Activated CD4-positive, alpha-beta T cell treated with anti-CD3 and anti-CD28 coated beads, Interleukin-2, amount 50 U/mL, for 1 hour (primary cell): ENCODE measurements at regions not wholly inside any gene's neighbourhood (a gene's known extent, or its start where the extent isn't known, plus 50 kb on each side); places are given as distances from the start of the nearest gene placed in this dataset.

Experiments
- DNase-seq: peaks from one replicate; pipeline ENCODE4 v3.0.0-alpha.2; 2020

DNA sequence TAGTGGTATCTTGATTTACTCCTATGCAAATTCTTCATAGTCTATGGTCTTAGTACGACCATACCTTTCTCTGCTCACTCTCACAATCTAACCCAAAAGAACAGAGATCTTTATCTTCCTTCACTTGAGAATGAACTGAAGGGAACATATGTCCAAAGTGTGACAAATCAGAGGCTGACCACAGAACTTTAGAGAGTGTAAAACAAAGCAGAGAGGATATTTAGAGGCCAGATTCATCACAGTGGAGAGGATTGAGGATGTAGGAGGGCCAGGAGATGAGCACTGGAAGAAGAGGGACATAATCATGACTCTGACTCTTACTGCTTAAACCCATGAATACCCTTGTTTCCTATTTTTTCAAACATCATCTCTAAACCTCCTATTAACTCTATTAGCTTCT lies 935.3 kb upstream of the PHF14 start:
- no peak for DNase-seq

GRCh38 chr7:10040674-10041073 lies 933.0 kb upstream of the PHF14 start:
- DNase-seq, result no peak

DNA sequence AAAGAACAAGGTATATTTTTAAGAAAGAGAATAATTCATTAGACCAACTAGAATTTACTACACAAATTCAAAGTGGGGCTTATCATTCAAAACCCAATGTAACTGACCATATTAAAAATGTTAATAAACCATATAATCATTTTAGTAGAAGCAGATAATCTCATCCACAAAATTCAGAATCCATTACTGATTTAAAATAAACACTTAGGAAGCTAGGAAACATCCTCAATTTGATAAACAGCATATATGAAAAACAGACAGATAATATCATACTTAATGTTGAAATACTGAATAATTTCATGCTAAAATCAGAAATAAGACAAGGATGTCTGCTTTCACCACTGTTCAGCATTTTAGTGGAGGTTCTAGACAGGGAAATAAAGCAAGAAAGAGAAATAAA lies 902.8 kb upstream of the PHF14 start:
- no peak for DNase-seq

DNA sequence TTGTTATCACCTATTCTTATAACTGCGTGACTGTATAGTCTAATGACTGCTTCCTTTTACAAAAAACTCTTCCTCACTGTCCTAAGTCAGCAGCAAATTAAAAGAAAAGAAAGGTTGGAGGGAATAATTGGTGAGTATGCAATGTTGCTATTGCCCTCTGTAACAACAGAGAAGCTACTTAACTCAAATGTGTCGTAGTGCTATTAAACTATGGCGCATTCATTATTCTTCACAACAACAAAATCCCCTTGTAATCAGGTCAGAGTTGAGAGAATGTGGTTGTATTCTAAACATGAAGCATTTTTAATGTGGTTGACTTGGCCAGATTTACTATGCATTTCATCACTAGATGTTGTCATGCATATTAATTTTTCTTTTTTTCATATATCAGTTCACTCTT lies 897.8 kb upstream of the PHF14 start:
- DNase-seq, result no peak

DNA sequence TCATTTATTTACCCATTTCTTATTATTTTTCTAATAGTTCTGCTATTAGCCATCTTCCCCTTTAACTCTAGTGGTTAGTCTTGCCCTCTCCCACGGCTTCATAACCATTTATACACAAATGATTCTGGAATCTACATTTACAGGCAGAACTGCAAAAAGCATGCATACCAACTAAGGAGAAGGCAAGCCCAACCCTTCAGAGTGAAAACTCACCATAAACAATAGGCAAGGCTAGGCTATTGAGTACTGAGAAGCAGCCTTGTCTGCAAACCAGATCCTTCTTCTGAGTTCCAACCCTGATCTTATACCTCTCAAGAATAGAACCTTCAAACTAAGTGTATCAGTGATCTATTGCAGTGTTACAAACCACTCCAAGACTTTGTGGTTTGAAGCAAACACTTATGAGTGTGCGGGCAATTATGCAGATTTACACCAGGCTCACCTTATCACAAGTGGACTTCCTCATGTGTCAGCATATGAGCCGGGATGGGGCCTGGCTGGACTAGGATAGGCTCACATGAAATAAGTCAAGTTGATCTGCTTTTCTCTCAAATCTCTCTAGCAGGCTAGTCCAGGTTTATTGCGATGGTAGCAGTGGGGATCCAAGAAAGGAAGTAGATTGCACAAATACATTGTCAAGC lies 896.9 kb upstream of the PHF14 start:
- DNase-seq, result no peak

GRCh38 chr7:10079572-10079971 lies 894.1 kb upstream of the PHF14 start:
- DNase-seq, result no peak

DNA sequence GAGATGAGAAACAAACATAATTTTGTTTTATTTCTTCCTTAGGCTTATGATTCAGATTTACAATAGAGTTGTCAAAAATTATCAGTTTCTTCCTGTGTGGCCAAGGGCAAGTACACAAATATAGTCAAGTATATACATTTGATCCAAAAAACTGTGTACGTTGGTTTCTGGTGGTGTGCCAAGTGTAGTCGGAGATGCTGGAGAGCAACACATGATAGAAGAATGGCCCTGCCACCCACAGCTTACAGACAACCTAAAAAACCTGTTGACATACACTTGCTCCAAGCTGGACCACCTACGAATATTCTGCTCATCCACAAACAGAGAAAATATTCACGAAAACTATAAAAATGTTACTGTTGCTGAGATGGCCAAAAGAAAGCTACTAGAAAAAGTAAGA lies 890.8 kb upstream of the PHF14 start:
- no peak for DNase-seq

DNA sequence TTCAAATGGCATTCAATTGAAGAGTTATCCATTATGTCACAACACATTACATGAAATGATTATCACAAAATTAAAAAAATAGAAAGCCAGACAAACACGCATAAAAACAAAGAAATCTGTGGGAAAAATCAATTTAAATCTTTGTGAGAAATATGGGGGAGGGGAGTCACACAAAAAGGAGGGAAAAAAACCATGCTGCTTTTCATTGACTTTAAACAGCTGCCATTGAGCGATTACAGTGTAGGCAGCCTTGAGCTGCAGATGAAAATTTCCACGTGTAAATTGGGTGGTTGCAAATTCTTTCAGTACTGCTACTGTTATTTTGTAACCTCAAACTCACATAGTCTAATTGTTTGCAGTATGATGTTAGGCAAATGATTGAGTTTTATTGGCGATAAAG lies 889.9 kb upstream of the PHF14 start:
- no peak for DNase-seq

DNA sequence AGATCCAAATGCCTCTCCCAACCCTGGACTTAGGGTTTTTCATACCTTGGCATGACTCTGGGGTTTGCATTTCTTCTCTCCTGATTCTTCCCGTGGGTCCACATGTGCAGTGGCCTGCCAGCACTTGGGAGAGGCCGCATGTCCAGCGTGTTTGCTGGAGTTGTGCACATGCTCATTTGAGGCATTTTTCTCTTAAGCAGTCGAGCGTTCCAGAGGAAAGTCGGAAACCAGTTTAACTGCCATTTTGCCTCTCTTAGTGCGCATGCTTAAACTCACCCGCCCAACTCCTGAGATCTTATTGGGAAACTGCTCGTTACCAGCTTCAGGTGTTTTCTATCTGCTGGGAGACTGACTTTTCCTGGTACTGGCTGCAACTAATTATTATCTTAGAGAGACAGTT lies 888.4 kb upstream of the PHF14 start:
- DNase-seq, result no peak

GRCh38 chr7:10100572-10100971 lies 873.1 kb upstream of the PHF14 start:
- DNase-seq, result no peak

GRCh38 chr7:10101351-10101750 lies 872.3 kb upstream of the PHF14 start:
- DNase-seq, result no peak

GRCh38 chr7:10104292-10104691 lies 869.4 kb upstream of the PHF14 start:
- DNase-seq, result no peak

DNA sequence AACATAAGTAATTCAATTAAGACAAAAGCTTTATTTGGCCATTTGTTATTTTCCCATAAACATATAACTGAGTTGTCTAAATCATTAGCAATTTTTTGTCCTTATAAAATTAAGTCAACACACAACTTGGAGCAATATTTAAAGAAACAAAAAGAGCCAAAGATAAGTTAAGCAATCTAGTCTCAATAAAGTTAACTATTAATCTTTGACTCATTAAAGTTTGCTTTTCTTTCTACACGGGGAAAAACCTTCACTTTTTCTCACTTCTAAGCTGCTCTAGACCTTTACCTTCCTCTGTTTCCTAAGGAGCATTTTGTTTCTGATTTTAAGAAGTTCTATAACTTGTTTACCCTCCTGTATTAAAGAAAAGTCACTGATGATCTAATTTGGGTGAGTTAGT lies 867.1 kb upstream of the PHF14 start:
- no peak for DNase-seq

- no peak for DNase-seq
Observed at GRCh38 chr7:10116511-10116910, 857.2 kb upstream of the PHF14 start.

DNA sequence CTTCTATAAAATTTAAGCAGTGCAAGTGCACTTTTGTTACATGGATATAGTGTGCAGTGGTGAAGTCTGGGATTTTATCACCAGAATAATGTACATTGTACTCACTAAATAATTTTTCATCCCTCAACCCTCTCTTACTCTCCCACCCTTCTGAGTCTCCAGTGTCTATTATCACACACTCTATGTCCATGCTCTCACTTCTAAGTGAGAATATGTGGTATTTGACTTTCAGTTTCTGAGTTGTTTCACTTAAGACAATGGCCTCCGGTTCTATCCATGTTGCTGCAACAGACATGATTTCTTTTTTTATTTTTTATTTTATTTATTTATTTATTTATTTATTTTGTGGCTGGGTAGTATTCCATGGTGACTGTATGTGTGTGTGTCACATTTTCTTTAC lies 855.9 kb upstream of the PHF14 start:
- no peak for DNase-seq

- no peak for DNase-seq
Observed at GRCh38 chr7:10120936-10121335, 852.7 kb upstream of the PHF14 start.

DNA sequence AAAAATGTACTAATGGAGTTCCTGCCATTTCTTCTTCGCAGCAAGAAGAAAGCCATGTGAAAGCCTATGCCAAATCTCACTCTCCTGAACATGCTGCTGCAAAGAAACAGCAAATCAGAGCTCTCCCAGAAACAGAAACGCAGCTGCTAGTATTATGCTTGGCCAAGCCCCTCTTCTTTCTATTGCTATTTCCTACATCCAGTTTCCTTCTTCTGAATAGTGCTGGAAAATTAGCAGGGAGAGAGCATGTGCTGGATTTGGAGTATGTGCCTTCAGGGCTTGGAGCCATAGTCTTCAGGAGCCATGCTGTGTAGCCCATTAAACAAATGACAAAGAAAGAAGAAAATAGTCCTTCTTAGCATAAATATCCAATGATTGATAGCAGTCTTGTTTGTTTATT lies 852.0 kb upstream of the PHF14 start:
- DNase-seq, result no peak

DNA sequence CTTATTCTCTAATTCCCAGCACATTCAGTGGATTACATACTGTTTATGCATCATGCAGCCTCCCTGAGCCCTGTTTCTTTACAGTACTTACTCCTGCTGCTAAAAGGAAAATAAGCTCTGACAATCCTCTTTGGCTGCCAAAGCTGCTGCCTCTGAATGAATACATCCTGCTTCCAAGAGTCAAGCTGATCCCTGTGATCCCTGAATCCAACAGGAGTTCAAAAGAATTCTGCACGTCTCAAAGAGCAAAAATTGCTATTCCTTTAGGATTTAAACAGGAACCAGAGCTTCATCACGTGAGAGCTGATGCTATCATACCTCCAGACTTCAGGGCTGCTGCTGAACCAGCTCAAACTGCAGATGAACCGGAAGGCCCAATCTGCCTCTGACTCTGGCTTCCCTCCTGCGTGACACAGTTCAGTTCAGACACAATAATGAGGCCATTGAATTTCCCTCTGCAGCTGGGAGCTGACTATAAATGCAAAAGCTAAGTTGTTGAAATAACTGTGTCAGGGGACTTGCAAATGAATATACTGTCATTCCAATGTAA lies 851.0 kb upstream of the PHF14 start:
- no peak for DNase-seq

- DNase-seq, result no peak
Observed at GRCh38 chr7:10128748-10129147, 844.9 kb upstream of the PHF14 start.

GRCh38 chr7:10138087-10138854 lies 835.4 kb upstream of the PHF14 start:
- no peak for DNase-seq

- no peak for DNase-seq
Observed at GRCh38 chr7:10146271-10146670, 827.4 kb upstream of the PHF14 start.

- no peak for DNase-seq
Observed at GRCh38 chr7:10156972-10157371, 816.7 kb upstream of the PHF14 start.

- DNase-seq, result no peak
Observed at GRCh38 chr7:10181996-10182395, 791.7 kb upstream of the PHF14 start.

DNA sequence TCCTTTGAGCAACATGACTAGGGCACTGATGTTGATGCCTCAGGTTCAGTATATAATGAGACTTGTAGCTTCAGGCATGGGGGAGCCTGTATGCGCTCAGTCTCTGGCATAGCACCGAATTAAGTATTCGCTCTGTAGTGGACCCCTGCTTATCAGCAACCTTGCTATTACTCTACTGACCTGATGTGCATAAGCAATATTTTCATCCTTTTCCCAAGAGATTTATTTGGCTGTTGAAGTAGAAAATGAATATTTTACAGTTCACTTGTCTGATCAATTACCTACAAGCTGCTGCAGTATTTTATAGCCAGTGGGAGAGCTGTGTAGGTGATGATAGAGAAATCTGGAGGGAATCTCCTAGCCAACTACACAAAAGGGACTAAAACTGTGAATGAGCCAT lies 781.6 kb upstream of the PHF14 start:
- no peak for DNase-seq

DNA sequence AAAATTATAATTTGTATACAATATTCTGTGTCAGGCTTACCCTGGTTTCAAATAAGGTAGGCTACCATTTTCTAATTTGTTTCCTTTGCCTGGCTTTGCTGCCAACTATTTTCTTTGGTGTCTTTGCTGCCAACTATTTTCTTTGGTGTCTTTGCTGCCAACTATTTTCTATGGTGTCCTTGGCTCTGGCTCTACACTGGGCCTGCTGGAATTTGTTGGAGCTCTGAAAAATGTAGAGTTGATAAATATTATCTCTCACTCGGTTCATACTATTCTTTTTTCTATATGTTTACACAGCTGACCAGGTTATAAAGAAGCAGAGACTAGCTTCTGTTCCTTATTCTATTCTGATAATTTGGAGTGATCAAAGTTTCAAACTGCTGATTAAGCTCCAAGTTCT lies 768.0 kb upstream of the PHF14 start:
- no peak for DNase-seq
